SK-N-SH (cell line): ENCODE measurements at regions not wholly inside any gene's neighbourhood (a gene's known extent, or its start where the extent isn't known, plus 50 kb on each side); places are given as distances from the start of the nearest gene placed in this dataset.

Experiments
- CTCF ChIA-PET: fragments of 300-600, 350-600 bp; formaldehyde crosslinking; extraction: SDS; loops from one replicate; lab custom pipeline; 2021; lab: Yijun Ruan, JAX
- POLR2A ChIA-PET: fragments of 350-600 bp; sonication (Branson Sonifier 250); formaldehyde crosslinking; extraction: SDS; loops from one replicate; lab custom pipeline; 2020; ENCODE audit warnings: antibody characterized with exemption, inconsistent platforms; lab: Yijun Ruan, JAX
- DNase-seq: peaks from one replicate; pipeline ENCODE4 v3.0.0; 2012
- H2AFZ ChIP-seq: fragments of 200-600 bp; sonication (generic); 2 replicates; pipeline ENCODE4 v1.8.1; 2016; ENCODE audit warnings: antibody characterized with exemption, mild to moderate bottlenecking, low read depth
- H3F3A ChIP-seq: fragments of 200-600 bp; sonication (generic); replicated peaks from 2 replicates; pipeline ENCODE3; 2016; ENCODE audit warnings: antibody characterized with exemption, mild to moderate bottlenecking; ENCODE audit not compliant: insufficient read depth
- H3K27ac ChIP-seq, 2 experiments: fragments of 200-500 bp in 1 of 2; fragments of 200-600 bp in 1 of 2; sonication (Bioruptor generic) in 1 of 2; sonication (generic), shearing (Covaris generic) in 1 of 2; 2 replicates each; pipeline versions ENCODE4 v1.5.1 to v1.6.1; 2014 to 2016; ENCODE audit warnings: low read depth in 2 of 2, inconsistent platforms in 1 of 2, low read length in 1 of 2, mild to moderate bottlenecking in 1 of 2, mixed read lengths in 1 of 2
- H3K27me3 ChIP-seq: fragments of 200-600 bp; sonication (generic), shearing (Covaris generic); 2 replicates; pipeline ENCODE4 v1.6.1; 2016; ENCODE audit warnings: mixed run types; ENCODE audit not compliant: insufficient read depth
- H3K36me3 ChIP-seq, 2 experiments: fragments of 200-500 bp in 1 of 2; fragments of 200-600 bp in 1 of 2; sonication (Bioruptor generic) in 1 of 2; sonication (generic) in 1 of 2; replicated peaks in 1 of 2; 2 replicates each; pipeline versions ENCODE3 to v1.5.1; 2014 to 2016; ENCODE audit warnings: low read length in 1 of 2, mild to moderate bottlenecking in 1 of 2; ENCODE audit not compliant: insufficient read depth in 2 of 2, control insufficient read depth in 1 of 2
- H3K4me1 ChIP-seq, 2 experiments: fragments of 200-500 bp in 1 of 2; fragments of 200-600 bp in 1 of 2; sonication (Bioruptor generic) in 1 of 2; sonication (generic), shearing (Covaris generic) in 1 of 2; 2 replicates each; pipeline versions ENCODE4 v1.5.1 to v1.6.1; 2014 to 2016; ENCODE audit warnings: low read depth in 1 of 2, low read length in 1 of 2, mixed run types in 1 of 2; ENCODE audit not compliant: insufficient read depth in 2 of 2, control insufficient read depth in 1 of 2
- H3K4me2 ChIP-seq: fragments of 200-600 bp; sonication (generic), shearing (Covaris generic); 2 replicates; pipeline ENCODE4 v1.6.1; 2017; ENCODE audit warnings: mixed run types
- H3K4me3 ChIP-seq, 2 experiments: fragments of 200-500 bp in 1 of 2; fragments of 200-600 bp in 1 of 2; sonication (Bioruptor generic) in 1 of 2; sonication (generic), shearing (Covaris generic) in 1 of 2; 2 replicates each; pipeline versions ENCODE4 v1.5.1 to v1.8.1; 2014 to 2016; ENCODE audit warnings: low read depth in 2 of 2, inconsistent platforms in 1 of 2, low read length in 1 of 2, mild to moderate bottlenecking in 1 of 2, mixed read lengths in 1 of 2, moderate library complexity in 1 of 2
- H3K79me2 ChIP-seq: fragments of 200-600 bp; sonication (generic); 2 replicates; pipeline ENCODE4 v1.8.1; 2017; ENCODE audit warnings: mild to moderate bottlenecking; ENCODE audit not compliant: insufficient read depth
- H3K9ac ChIP-seq: fragments of 200-600 bp; sonication (generic); 2 replicates; pipeline ENCODE4 v1.6.1; 2017; ENCODE audit warnings: mixed run types
- H3K9me2 ChIP-seq: fragments of 200-600 bp; sonication (generic); 2 replicates; pipeline ENCODE4 v1.6.1; 2017; ENCODE audit warnings: mixed run types
- H3K9me3 ChIP-seq: fragments of 200-600 bp; sonication (generic); 2 replicates; pipeline ENCODE4 v1.6.1; 2017; ENCODE audit warnings: mixed run types, mild to moderate bottlenecking, moderate library complexity
- H4K20me1 ChIP-seq: fragments of 200-600 bp; sonication (generic); 2 replicates; pipeline ENCODE4 v1.6.1; 2017; ENCODE audit warnings: mild to moderate bottlenecking, mixed run types; ENCODE audit not compliant: insufficient read depth
- CHD2 ChIP-seq: fragments of 150-350 bp; IDR thresholded peaks from 2 replicates; pipeline ENCODE4 v1.6.1; 2018; ENCODE audit warnings: low read length; ENCODE audit not compliant: partially characterized antibody
- CTCF ChIP-seq: fragments of 200-600 bp; sonication (generic); IDR thresholded peaks from 2 replicates; pipeline ENCODE4 v1.6.1; 2017; ENCODE audit warnings: antibody characterized with exemption, mild to moderate bottlenecking, moderate library complexity
- ELF1 ChIP-seq: IDR thresholded peaks from 2 replicates; pipeline ENCODE4 v1.4.0; 2012
- EP300 ChIP-seq, 2 experiments: IDR thresholded peaks; 2 replicates each; pipeline versions ENCODE4 v1.4.0 to v1.6.1; 2012; ENCODE audit warnings: borderline replicate concordance in 1 of 2, low read depth in 1 of 2, low read length in 1 of 2
- GABPA ChIP-seq: IDR thresholded peaks from 2 replicates; pipeline ENCODE4 v1.4.0; 2012; ENCODE audit warnings: low read depth, mild to moderate bottlenecking
- GATA2 ChIP-seq: sonication (generic); formaldehyde crosslinking; IDR thresholded peaks from 2 replicates; pipeline ENCODE4 v1.5.0; 2020; ENCODE audit warnings: mild to moderate bottlenecking, missing genetic modification reagents
- JUND ChIP-seq: IDR thresholded peaks from 2 replicates; pipeline ENCODE4 v1.4.0; 2012
- MEF2A ChIP-seq: IDR thresholded peaks from 2 replicates; pipeline ENCODE4 v1.4.0; 2012; ENCODE audit warnings: low read depth, borderline replicate concordance
- NFIC ChIP-seq: IDR thresholded peaks from 2 replicates; pipeline ENCODE4 v1.4.0; 2012; ENCODE audit warnings: borderline replicate concordance
- NRF1 ChIP-seq: IDR thresholded peaks from 2 replicates; pipeline ENCODE4 v1.6.1; 2012; ENCODE audit warnings: low read depth, mild to moderate bottlenecking, low read length
- REST ChIP-seq: IDR thresholded peaks from 2 replicates; pipeline ENCODE4 v1.6.1; 2012; ENCODE audit warnings: mild to moderate bottlenecking, low read depth, low read length, moderate library complexity
- RXRA ChIP-seq: IDR thresholded peaks from 2 replicates; pipeline ENCODE4 v1.4.0; 2012; ENCODE audit warnings: low read depth, mild to moderate bottlenecking, borderline replicate concordance
- SMC3 ChIP-seq: IDR thresholded peaks from 2 replicates; pipeline ENCODE4 v1.6.1; 2012; ENCODE audit warnings: low read depth, low read length, improper control_type of control experiment
- TAF1 ChIP-seq: IDR thresholded peaks from 2 replicates; pipeline ENCODE4 v1.6.1; 2012; ENCODE audit warnings: low read depth, mild to moderate bottlenecking, low read length, moderate library complexity, borderline replicate concordance
- TCF12 ChIP-seq: IDR thresholded peaks from 2 replicates; pipeline ENCODE4 v1.4.0; 2012
- TEAD4 ChIP-seq: IDR thresholded peaks from 2 replicates; pipeline ENCODE4 v1.4.0; 2012; ENCODE audit warnings: mild to moderate bottlenecking, borderline replicate concordance; ENCODE audit not compliant: insufficient read depth
- USF1 ChIP-seq: IDR thresholded peaks from 2 replicates; pipeline ENCODE4 v1.4.0; 2012; ENCODE audit warnings: low read depth, borderline replicate concordance
- YY1 ChIP-seq: IDR thresholded peaks from 2 replicates; pipeline ENCODE4 v1.4.0; 2012; ENCODE audit warnings: low read depth, mild to moderate bottlenecking
- ZBTB33 ChIP-seq: IDR thresholded peaks from 2 replicates; pipeline ENCODE4 v1.4.0; 2012; ENCODE audit warnings: low read depth, borderline replicate concordance
- WGBS: methylation state at CpG from one replicate; pipeline ENCODE4 v1.1.6; 2017; ENCODE audit warnings: low lambda C conversion rate; 5-methylcytosine and 5-hydroxymethylcytosine counted together

GRCh38 chr2:39990335-39990900, 211.4 kb upstream of the THUMPD2 start:
- CTCF ChIA-PET, result interaction anchor here (1.1 kb wide), 1 partner anchor 11 kb away, joined by 3 read pairs; no protein-coding TSS in a partner anchor
- Histone ChIP-seq H2AFZ (no peak overlapping the region), H3K27ac (no peak overlapping the region), H3K4me2 (no peak overlapping the region), H3F3A (peaks cover 3% of the 10 kb centered on the region), H3K79me2 (no peaks in the 10 kb centered on the region), H3K4me1 (no peaks in the 10 kb centered on the region), H3K36me3 (no peaks in the 10 kb centered on the region), H3K9me3 (no peaks in the 10 kb centered on the region), H4K20me1 (no peaks in the 10 kb centered on the region), H3K27me3 (no peaks in the 10 kb centered on the region), H3K9me2 (no peaks in the 10 kb centered on the region), H3K9ac (no peak overlapping the region), H3K4me3 (no peak overlapping the region)
- 76% methylated on average over 2 of the region's 2 CpGs for WGBS
- TF ChIP-seq USF1, result no peak
- no peak for TF ChIP-seq RXRA
- no peak for TF ChIP-seq CTCF
- TF ChIP-seq CHD2, result no peak
- no peak for TF ChIP-seq NRF1
- TF ChIP-seq TEAD4, result no peak
- TF ChIP-seq ZBTB33, result no peak
- no peak for TF ChIP-seq NFIC
- TF ChIP-seq JUND, result no peak
- TF ChIP-seq TCF12, result no peak
- TF ChIP-seq MEF2A, result no peak
- TF ChIP-seq ELF1, result no peak
- no peak for TF ChIP-seq REST
- no peak for TF ChIP-seq EP300 (IDR thresholded peaks at IDR 0.05; ENCODE audit: borderline replicate concordance in 1 of 2, low read depth in 1 of 2, low read length in 1 of 2)
- no peak for TF ChIP-seq TAF1
- TF ChIP-seq GATA2 (CRISPR knock-in tag), result no peak
- TF ChIP-seq GABPA, result no peak
- no peak for TF ChIP-seq YY1
- TF ChIP-seq SMC3, result no peak
- POLR2A ChIA-PET, result no interaction called here
- no peak for DNase-seq
